Kidney epithelial cell (primary cell): ENCODE measurements at regions not wholly inside any gene's neighbourhood (a gene's known extent, or its start where the extent isn't known, plus 50 kb on each side); places are given as distances from the start of the nearest gene placed in this dataset.

Experiments
- DNase-seq: peaks from one replicate; pipeline ENCODE4 v3.0.0-alpha.2; 2010; ENCODE audit warnings: low read depth
- H3K27me3 ChIP-seq: 2 replicates; pipeline ENCODE4 v1.6.0; 2011; ENCODE audit warnings: low read length; ENCODE audit not compliant: control insufficient read depth, insufficient read depth
- H3K36me3 ChIP-seq: 2 replicates; pipeline ENCODE4 v1.5.1; 2011; ENCODE audit warnings: low read length; ENCODE audit not compliant: control insufficient read depth, insufficient read depth
- H3K4me3 ChIP-seq: 2 replicates; pipeline ENCODE4 v1.5.1; 2011; ENCODE audit warnings: low read depth, mild to moderate bottlenecking, control low read depth, low read length
- CTCF ChIP-seq: IDR thresholded peaks from 2 replicates; pipeline ENCODE4 v1.5.1; 2011; ENCODE audit warnings: mild to moderate bottlenecking, moderate library complexity, low read length, control low read depth, inconsistent platforms; ENCODE audit not compliant: insufficient read depth, poor library complexity, severe bottlenecking

DNA sequence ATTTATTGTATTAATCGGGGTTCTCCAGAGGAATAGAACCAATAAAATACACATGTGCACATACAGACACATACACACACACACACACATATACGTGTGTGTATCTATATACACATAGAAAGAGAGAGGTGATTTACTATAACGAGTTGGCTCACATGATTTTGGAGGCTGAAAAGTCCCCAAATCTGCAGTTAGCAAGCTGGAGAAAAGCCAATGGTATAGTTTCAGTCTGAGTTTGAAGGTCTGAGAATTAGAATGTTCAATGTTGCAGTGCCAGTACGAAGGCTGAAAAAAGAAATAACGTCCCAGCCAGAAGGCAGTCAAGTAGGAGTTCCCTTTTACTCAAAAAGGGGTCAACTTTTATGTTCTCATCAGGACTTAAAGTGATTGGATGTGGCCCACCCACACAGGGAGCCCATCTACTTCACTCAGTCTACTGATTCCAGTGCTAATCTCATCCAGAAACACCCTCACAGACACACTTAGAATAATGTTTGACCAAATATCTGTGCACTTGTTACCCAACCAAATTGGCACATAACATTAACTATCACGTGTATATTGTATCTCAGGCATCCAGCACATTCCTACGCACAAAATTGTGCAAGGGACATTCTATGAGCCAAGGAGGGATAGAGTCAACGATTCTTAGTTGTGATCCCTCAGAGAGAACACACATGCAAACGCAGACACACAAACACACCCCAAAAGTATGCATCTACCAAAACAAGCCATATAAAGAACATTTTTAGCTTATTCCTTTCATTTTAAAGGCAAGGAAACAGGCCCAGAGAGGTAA, 195.5 kb upstream of the DUSP10 start:
- Histone ChIP-seq H3K4me3 (no peak overlapping the region), H3K36me3 (no peaks in the 10 kb centered on the region), H3K27me3 (no peaks in the 10 kb centered on the region)
- DNase-seq, result no peak
- TF ChIP-seq CTCF, result no peak

DNA sequence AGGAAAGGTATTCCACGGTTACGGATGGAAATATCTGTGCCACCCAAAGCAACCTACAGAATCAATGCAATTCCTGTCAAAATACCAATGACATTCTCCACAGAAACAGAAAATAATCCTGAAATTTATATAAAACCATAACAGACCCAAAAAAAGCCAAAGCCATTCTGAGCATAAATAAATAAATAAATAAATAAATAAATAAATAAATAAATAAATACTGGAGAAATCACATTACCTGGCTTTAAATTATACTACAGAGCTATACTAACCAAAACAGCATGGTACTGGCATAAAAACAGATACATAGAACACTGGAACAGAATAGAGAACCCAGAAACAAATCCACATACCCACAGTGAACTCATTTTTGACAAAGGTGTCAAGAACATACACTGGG, 191.9 kb upstream of the DUSP10 start:
- no peak overlapping the region for H3K4me3 ChIP-seq
- no peaks in the 10 kb centered on the region for H3K36me3 ChIP-seq
- DNase-seq, result no peak
- no peak for TF ChIP-seq CTCF
- H3K27me3 ChIP-seq, result no peaks in the 10 kb centered on the region

DNA sequence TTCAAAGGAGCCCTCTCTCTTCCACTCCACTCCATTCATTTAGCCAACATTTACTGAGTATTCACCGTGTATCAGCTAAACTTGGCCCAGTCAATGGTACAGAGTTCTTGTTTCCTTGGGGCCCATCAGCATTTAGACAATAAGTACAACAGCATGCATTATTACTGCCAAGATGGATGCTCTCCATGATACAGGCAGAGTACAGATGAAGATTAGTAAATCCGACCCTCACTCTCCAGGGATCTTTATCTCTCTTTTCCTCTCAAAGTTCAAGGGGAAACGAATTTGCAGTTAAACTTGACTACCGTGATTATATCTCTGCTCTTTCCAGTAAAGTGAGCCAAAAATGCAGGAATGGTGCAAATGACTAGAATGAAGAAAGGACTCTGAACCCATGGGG, 184.6 kb upstream of the DUSP10 start:
- H3K27me3 ChIP-seq, result no peaks in the 10 kb centered on the region
- no peaks in the 10 kb centered on the region for H3K36me3 ChIP-seq
- TF ChIP-seq CTCF, result no peak
- no peak for DNase-seq
- H3K4me3 ChIP-seq, result no peak overlapping the region

DNA sequence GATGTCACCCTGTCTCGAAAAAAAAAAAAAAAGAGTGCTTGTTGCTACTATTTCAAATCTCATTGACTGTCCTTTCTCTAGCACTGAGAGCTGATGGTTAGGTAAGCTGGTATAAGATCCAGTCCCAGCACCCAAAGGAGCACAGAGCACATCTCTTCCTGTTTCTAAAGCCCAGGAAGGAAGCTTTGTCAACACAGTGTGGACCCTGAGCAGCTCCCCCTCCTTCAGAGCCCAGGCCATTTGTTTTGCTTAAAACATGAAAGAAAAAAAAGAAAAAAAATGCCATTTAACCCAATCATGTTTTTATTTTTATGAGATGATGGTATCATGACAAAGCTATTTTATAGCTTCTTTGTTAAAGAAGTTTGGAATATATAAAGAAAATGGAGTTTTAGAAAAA, 184.1 kb upstream of the DUSP10 start:
- H3K36me3 ChIP-seq, result no peaks in the 10 kb centered on the region
- H3K4me3 ChIP-seq, result no peak overlapping the region
- no peak for TF ChIP-seq CTCF
- DNase-seq, result no peak
- no peaks in the 10 kb centered on the region for H3K27me3 ChIP-seq

- H3K36me3 ChIP-seq, result no peaks in the 10 kb centered on the region
- H3K27me3 ChIP-seq, result no peaks in the 10 kb centered on the region
- no peak for TF ChIP-seq CTCF
- DNase-seq, result no peak
- H3K4me3 ChIP-seq, result no peak overlapping the region
Measured at GRCh38 chr1:221923929-221924598, 182.2 kb upstream of the DUSP10 start.
